ENCODE measurements at regions not wholly inside any gene's neighbourhood (a gene's known extent, or its start where the extent isn't known, plus 50 kb on each side); places are given as distances from the start of the nearest gene placed in this dataset.

- H3K4me3 ChIP-seq (ENCODE audit: low read depth, low read length) = no peak overlapping the region
- H3K9me3 Mint-ChIP-seq = peaks cover 0 to 4% (median 2%) of the 10 kb centered on the region in 7 donors
- H3K36me3 ChIP-seq (ENCODE audit: control insufficient read depth, insufficient read depth, low read length) = no peaks in the 10 kb centered on the region
- no peak for DNase-seq
- no peaks in the 10 kb centered on the region for H3K4me1 ChIP-seq (ENCODE audit: control insufficient read depth, insufficient read depth, low read length, poor library complexity, severe bottlenecking)
- H3K27ac Mint-ChIP-seq = no peak overlapping the region
- H3K9me3 ChIP-seq (ENCODE audit: control insufficient read depth in 2 of 2, low read length in 2 of 2) = no peaks in the 10 kb centered on the region
- H3K4me3 Mint-ChIP-seq = no peak overlapping the region
- no peaks in the 10 kb centered on the region for H3K36me3 Mint-ChIP-seq
- H3K4me1 Mint-ChIP-seq = no peaks in the 10 kb centered on the region
- H3K27me3 Mint-ChIP-seq = no peaks in the 10 kb centered on the region
- no peaks in the 10 kb centered on the region for H3K27me3 ChIP-seq (ENCODE audit: control insufficient read depth, insufficient read depth, low read length)
- no peak overlapping the region for H3K27ac ChIP-seq (ENCODE audit: insufficient read depth, low read length, poor library complexity, severe bottlenecking)
- ATAC-seq (ENCODE audit: low read depth in 2 of 2) = no peak
Measured at GRCh38 chr13:105290596-105290995, 1244.9 kb downstream of the EFNB2 start.

- H3K27me3 ChIP-seq (ENCODE audit: control insufficient read depth, insufficient read depth, low read length) = no peaks in the 10 kb centered on the region
Measured at GRCh38 chr13:105285526-105285925, 1249.9 kb downstream of the EFNB2 start.

GRCh38 chr13:105282406-105283285 lies 1252.8 kb downstream of the EFNB2 start:
- DNase-seq (no peak), ATAC-seq (ENCODE audit: low read depth in 2 of 2) (no peak)
- Histone ChIP-seq H3K4me1 (ENCODE audit: control insufficient read depth, insufficient read depth, low read length, poor library complexity, severe bottlenecking) (no peaks in the 10 kb centered on the region), H3K9me3 (ENCODE audit: control insufficient read depth in 2 of 2, low read length in 2 of 2) (no peaks in the 10 kb centered on the region), H3K27me3 (ENCODE audit: control insufficient read depth, insufficient read depth, low read length) (no peaks in the 10 kb centered on the region), H3K36me3 (ENCODE audit: control insufficient read depth, insufficient read depth, low read length) (no peaks in the 10 kb centered on the region), H3K4me3 (ENCODE audit: low read depth, low read length) (no peak overlapping the region), H3K27ac (ENCODE audit: insufficient read depth, low read length, poor library complexity, severe bottlenecking) (no peak overlapping the region)
- Mint-ChIP-seq H3K36me3 (no peaks in the 10 kb centered on the region), H3K4me1 (peaks cover 0 to 2% (median 0%) of the 10 kb centered on the region in 4 donors), H3K27ac (no peak overlapping the region), H3K4me3 (no peak overlapping the region), H3K9me3 (peaks cover 0 to 5% (median 0%) of the 10 kb centered on the region in 7 donors), H3K27me3 (no peaks in the 10 kb centered on the region)

More at GRCh38 chr13:105285526-105285925, 1249.9 kb downstream of the EFNB2 start:
- H3K27ac Mint-ChIP-seq = no peak overlapping the region
- Histone ChIP-seq H3K36me3 (ENCODE audit: control insufficient read depth, insufficient read depth, low read length) (no peaks in the 10 kb centered on the region), H3K9me3 (ENCODE audit: control insufficient read depth in 2 of 2, low read length in 2 of 2) (no peaks in the 10 kb centered on the region), H3K4me3 (ENCODE audit: low read depth, low read length) (no peak overlapping the region), H3K27ac (ENCODE audit: insufficient read depth, low read length, poor library complexity, severe bottlenecking) (no peak overlapping the region), H3K4me1 (ENCODE audit: control insufficient read depth, insufficient read depth, low read length, poor library complexity, severe bottlenecking) (no peaks in the 10 kb centered on the region)
- peaks cover 0 to 7% (median 0%) of the 10 kb centered on the region in 7 donors for H3K9me3 Mint-ChIP-seq
- peaks cover 0 to 2% (median 0%) of the 10 kb centered on the region in 4 donors for H3K4me1 Mint-ChIP-seq
- DNase-seq = no peak
- H3K4me3 Mint-ChIP-seq = no peak overlapping the region
- ATAC-seq (ENCODE audit: low read depth in 2 of 2) = no peak
- no peaks in the 10 kb centered on the region for H3K27me3 Mint-ChIP-seq
- no peaks in the 10 kb centered on the region for H3K36me3 Mint-ChIP-seq

GRCh38 chr13:105278943-105279381 lies 1256.5 kb downstream of the EFNB2 start:
- peaks cover 0 to 2% (median 0%) of the 10 kb centered on the region in 7 donors for H3K9me3 Mint-ChIP-seq
- Histone ChIP-seq H3K27me3 (ENCODE audit: control insufficient read depth, insufficient read depth, low read length) (no peaks in the 10 kb centered on the region), H3K9me3 (ENCODE audit: control insufficient read depth in 2 of 2, low read length in 2 of 2) (no peaks in the 10 kb centered on the region), H3K36me3 (ENCODE audit: control insufficient read depth, insufficient read depth, low read length) (no peaks in the 10 kb centered on the region), H3K27ac (ENCODE audit: insufficient read depth, low read length, poor library complexity, severe bottlenecking) (no peak overlapping the region), H3K4me3 (ENCODE audit: low read depth, low read length) (no peak overlapping the region), H3K4me1 (ENCODE audit: control insufficient read depth, insufficient read depth, low read length, poor library complexity, severe bottlenecking) (no peaks in the 10 kb centered on the region)
- ATAC-seq (ENCODE audit: low read depth in 2 of 2) (no peak), DNase-seq (no peak)
- H3K4me3 Mint-ChIP-seq = no peak overlapping the region
- H3K27ac Mint-ChIP-seq = no peak overlapping the region
- H3K36me3 Mint-ChIP-seq = no peaks in the 10 kb centered on the region
- H3K4me1 Mint-ChIP-seq = no peaks in the 10 kb centered on the region
- no peaks in the 10 kb centered on the region for H3K27me3 Mint-ChIP-seq

GRCh38 chr13:105276571-105276970 lies 1258.9 kb downstream of the EFNB2 start:
- H3K36me3 Mint-ChIP-seq = no peaks in the 10 kb centered on the region
- Histone ChIP-seq H3K4me1 (ENCODE audit: control insufficient read depth, insufficient read depth, low read length, poor library complexity, severe bottlenecking) (no peaks in the 10 kb centered on the region), H3K9me3 (ENCODE audit: control insufficient read depth in 2 of 2, low read length in 2 of 2) (no peaks in the 10 kb centered on the region), H3K27me3 (ENCODE audit: control insufficient read depth, insufficient read depth, low read length) (no peaks in the 10 kb centered on the region), H3K27ac (ENCODE audit: insufficient read depth, low read length, poor library complexity, severe bottlenecking) (no peak overlapping the region), H3K36me3 (ENCODE audit: control insufficient read depth, insufficient read depth, low read length) (no peaks in the 10 kb centered on the region), H3K4me3 (ENCODE audit: low read depth, low read length) (no peak overlapping the region)
- no peaks in the 10 kb centered on the region for H3K27me3 Mint-ChIP-seq
- no peak overlapping the region for H3K4me3 Mint-ChIP-seq
- DNase-seq (no peak), ATAC-seq (ENCODE audit: low read depth in 2 of 2) (no peak)
- no peak overlapping the region for H3K27ac Mint-ChIP-seq
- H3K4me1 Mint-ChIP-seq = no peaks in the 10 kb centered on the region
- peaks cover 0 to 4% (median 0%) of the 10 kb centered on the region in 7 donors for H3K9me3 Mint-ChIP-seq

- no peaks in the 10 kb centered on the region for H3K36me3 ChIP-seq (ENCODE audit: control insufficient read depth, insufficient read depth, low read length)
- H3K27me3 ChIP-seq (ENCODE audit: control insufficient read depth, insufficient read depth, low read length) = no peaks in the 10 kb centered on the region
- no peaks in the 10 kb centered on the region for H3K9me3 ChIP-seq (ENCODE audit: control insufficient read depth in 2 of 2, low read length in 2 of 2)
- ATAC-seq (ENCODE audit: low read depth in 2 of 2) (no peak), DNase-seq (no peak)
- no peak overlapping the region for H3K27ac Mint-ChIP-seq
- H3K4me3 Mint-ChIP-seq = no peak overlapping the region
- H3K27ac ChIP-seq (ENCODE audit: insufficient read depth, low read length, poor library complexity, severe bottlenecking) = no peak overlapping the region
- no peak overlapping the region for H3K4me3 ChIP-seq (ENCODE audit: low read depth, low read length)
- no peaks in the 10 kb centered on the region for H3K36me3 Mint-ChIP-seq
- H3K4me1 ChIP-seq (ENCODE audit: control insufficient read depth, insufficient read depth, low read length, poor library complexity, severe bottlenecking) = no peaks in the 10 kb centered on the region
- H3K4me1 Mint-ChIP-seq = no peaks in the 10 kb centered on the region
- peaks cover 0 to 4% (median 0%) of the 10 kb centered on the region in 7 donors for H3K9me3 Mint-ChIP-seq
- no peaks in the 10 kb centered on the region for H3K27me3 Mint-ChIP-seq
Measured at GRCh38 chr13:105273665-105274222, 1261.7 kb downstream of the EFNB2 start.

- Mint-ChIP-seq H3K9me3 (peaks cover 0 to 4% (median 0%) of the 10 kb centered on the region in 7 donors), H3K27ac (no peak overlapping the region), H3K4me1 (no peaks in the 10 kb centered on the region), H3K36me3 (no peaks in the 10 kb centered on the region), H3K4me3 (no peak overlapping the region), H3K27me3 (no peaks in the 10 kb centered on the region)
- Histone ChIP-seq H3K4me1 (ENCODE audit: control insufficient read depth, insufficient read depth, low read length, poor library complexity, severe bottlenecking) (no peaks in the 10 kb centered on the region), H3K27ac (ENCODE audit: insufficient read depth, low read length, poor library complexity, severe bottlenecking) (no peak overlapping the region), H3K36me3 (ENCODE audit: control insufficient read depth, insufficient read depth, low read length) (no peaks in the 10 kb centered on the region), H3K27me3 (ENCODE audit: control insufficient read depth, insufficient read depth, low read length) (no peaks in the 10 kb centered on the region), H3K9me3 (ENCODE audit: control insufficient read depth in 2 of 2, low read length in 2 of 2) (no peaks in the 10 kb centered on the region), H3K4me3 (ENCODE audit: low read depth, low read length) (no peak overlapping the region)
- DNase-seq (no peak), ATAC-seq (ENCODE audit: low read depth in 2 of 2) (no peak)
Measured at GRCh38 chr13:105272660-105273631, 1262.5 kb downstream of the EFNB2 start.

Data from CD4-positive, CD25-positive, alpha-beta regulatory T cell (primary cell).